ENCODE measurements at regions not wholly inside any gene's neighbourhood (a gene's known extent, or its start where the extent isn't known, plus 50 kb on each side); places are given as distances from the start of the nearest gene placed in this dataset.

DNA sequence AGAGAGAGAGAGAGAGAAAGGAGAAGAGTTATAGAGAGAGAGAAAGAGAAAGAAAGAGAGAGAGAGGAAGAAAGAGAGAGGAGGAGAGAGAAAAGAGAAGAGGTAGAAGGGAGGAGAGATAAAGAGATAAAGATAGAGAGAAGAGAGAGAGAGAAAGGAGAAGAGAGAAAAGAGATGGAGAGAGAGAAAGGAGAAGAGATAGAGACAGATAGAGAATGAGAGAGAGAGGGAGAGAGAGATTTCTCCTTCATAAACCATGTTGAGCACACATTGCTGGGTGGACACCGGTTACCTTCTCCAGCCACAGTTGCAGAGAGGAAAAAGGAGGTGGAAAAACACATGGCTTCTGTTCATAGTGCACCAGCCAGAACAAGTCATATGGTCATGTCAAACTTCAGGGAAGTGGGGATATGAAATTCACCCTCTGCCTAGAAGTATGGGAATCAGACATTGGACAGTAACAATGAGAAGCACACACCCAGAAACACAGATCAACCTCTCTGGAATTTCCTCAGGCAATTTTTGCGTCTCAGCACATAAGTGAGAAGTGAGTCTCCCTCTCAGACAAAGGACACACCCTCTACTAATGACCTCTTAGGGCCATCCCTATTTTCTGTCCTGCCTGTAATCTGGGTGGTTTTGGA is 172.5 kb upstream of the SVIL start:
- no peak for TF ChIP-seq CTCF (IDR thresholded peaks at IDR 0.05)
- TF ChIP-seq ZFX (IDR thresholded peaks at IDR 0.05; ENCODE audit: borderline replicate concordance), result no peak
